Ovary (tissue), 7 donors: ENCODE measurements at regions not wholly inside any gene's neighbourhood (a gene's known extent, or its start where the extent isn't known, plus 50 kb on each side); places are given as distances from the start of the nearest gene placed in this dataset.

Source experiments
- DNase-seq, 5 donors: peaks; one replicate each; pipeline ENCODE4 v3.0.0-alpha.2; 2019 to 2020
- H3K27ac ChIP-seq, 2 donors: fragments of 200-600 bp; one replicate each; pipeline versions ENCODE4 v1.5.1 to v1.8.0; 2019 to 2022
- H3K27me3 ChIP-seq: fragments of 200-600 bp; one replicate; pipeline ENCODE4 v1.8.0; 2022
- H3K36me3 ChIP-seq: fragments of 200-600 bp; sonication (generic); one replicate; pipeline ENCODE4 v1.5.1; 2019
- H3K4me1 ChIP-seq: one replicate; pipeline ENCODE4 v1.8.1; 2013; ENCODE audit warnings: mild to moderate bottlenecking, moderate library complexity; ENCODE audit not compliant: insufficient read depth
- H3K4me3 ChIP-seq: fragments of 200-600 bp; sonication (generic); one replicate; pipeline ENCODE4 v1.5.1; 2017
- H3K9me3 ChIP-seq, 2 donors: fragments of 200-600 bp in 1 of 2; sonication (generic) in 1 of 2; one replicate each; pipeline versions ENCODE4 v1.5.1 to v1.8.1; 2013 to 2019; ENCODE audit warnings: mild to moderate bottlenecking in 1 of 2, moderate library complexity in 1 of 2
- CTCF ChIP-seq, 3 donors: fragments of 450-650 bp in 2 of 3; fragments of 200-600 bp in 1 of 3; IDR thresholded peaks; one replicate each; pipeline versions ENCODE4 v1.5.1 to v1.8.0; 2016 to 2022; ENCODE audit warnings: antibody characterized with exemption in 3 of 3, mild to moderate bottlenecking in 1 of 3
- EP300 ChIP-seq: sonication (generic); formaldehyde crosslinking; IDR thresholded peaks from one replicate; pipeline ENCODE4 v1.6.1; 2017; ENCODE audit warnings: antibody characterized with exemption
- POLR2A ChIP-seq: fragments of 450-650 bp; IDR thresholded peaks from one replicate; pipeline ENCODE4 v1.6.1; 2017; ENCODE audit warnings: antibody characterized with exemption, mild to moderate bottlenecking, moderate library complexity
- WGBS, 3 donors: extraction: QIAGEN DNeasy Blood & Tissue Kit in 1 of 3; methylation state at CpG; one replicate each; pipeline versions ENCODE4 v1.1.5 to v1.1.7; 2013 to 2017; 5-methylcytosine and 5-hydroxymethylcytosine counted together
- intact Hi-C, 4 donors: fragments of 100-400 bp; cut with DNase I; formaldehyde crosslinking; loops; one replicate each; pipeline versions ENCODE4 v1.11.0 to v1.15.1; 2022 to 2023
- donor health status: DM: no; HTN: no; CAD: no; lungs with moderate emphysema.
- donor health status: DM: no; HTN: no; CAD: no.
- donor health status: Bipolar disorder and iron deficiency.
- donor health status: DM: no; HTN: no; CAD: no.
- donor health status: DM: yes; HTN: yes; CAD: no.

DNA sequence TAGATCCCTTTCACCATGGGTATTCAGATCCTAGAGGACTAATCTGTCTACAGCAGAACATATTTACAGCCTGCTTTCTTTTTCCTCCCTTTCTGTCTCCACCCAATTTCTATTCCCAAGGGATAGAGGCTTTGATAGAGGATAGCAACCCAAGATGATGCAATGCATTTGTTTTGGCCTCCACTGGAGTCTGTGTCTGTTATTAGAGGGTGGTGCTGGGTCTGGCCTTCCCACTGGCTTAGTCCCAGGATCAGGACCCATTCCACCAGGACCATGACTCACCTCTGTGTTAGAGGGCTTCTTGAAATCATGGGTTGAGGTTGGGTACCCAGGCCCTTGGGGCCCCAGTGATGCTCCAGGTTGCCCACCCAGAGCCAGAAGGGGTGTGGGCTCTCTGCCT lies 239.7 kb upstream of the TNP1 start:
- Histone ChIP-seq H3K27ac (no peak overlapping the region), H3K9me3 (no peaks in the 10 kb centered on the region), H3K4me3 (no peak overlapping the region), H3K36me3 (no peaks in the 10 kb centered on the region), H3K4me1 (no peaks in the 10 kb centered on the region), H3K27me3 (no peaks in the 10 kb centered on the region)
- no peak for TF ChIP-seq POLR2A
- TF ChIP-seq CTCF (IDR thresholded peaks at IDR 0.05) = no peak
- peak in 1 of 5 donors; percentile 49 for DNase-seq
- intact Hi-C loops = no loop called here

DNA sequence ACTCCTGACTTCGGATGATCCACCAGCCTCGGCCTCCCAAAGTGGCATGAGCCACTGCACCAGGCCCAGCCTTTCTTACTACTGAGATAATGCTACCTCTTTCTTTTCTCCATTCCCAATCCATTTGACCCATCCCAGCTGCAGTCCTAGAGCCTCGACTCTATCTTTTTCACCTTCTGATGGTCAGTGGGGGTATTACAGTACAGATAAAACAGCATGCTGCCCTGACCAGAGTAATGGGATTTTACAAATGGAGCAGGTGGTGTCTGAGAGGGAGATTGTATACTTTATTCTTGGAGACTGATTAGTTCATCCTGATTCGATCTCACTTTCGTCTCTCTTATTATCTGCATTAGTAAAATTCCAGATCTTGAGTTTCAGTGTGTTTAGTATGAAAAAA lies 238.6 kb upstream of the TNP1 start:
- H3K27ac ChIP-seq = no peak overlapping the region
- 89 to 91% (median 89%) methylated on average over 5 of the region's 5 CpGs for WGBS, 3 donors
- intact Hi-C loops = no loop called here
- TF ChIP-seq POLR2A = no peak
- TF ChIP-seq CTCF (IDR thresholded peaks at IDR 0.05) = no peak
- TF ChIP-seq EP300 = no peak
- no peaks in the 10 kb centered on the region for H3K27me3 ChIP-seq
- H3K36me3 ChIP-seq = no peaks in the 10 kb centered on the region
- no peaks in the 10 kb centered on the region for H3K4me1 ChIP-seq
- H3K4me3 ChIP-seq = no peak overlapping the region
- no peak for DNase-seq
- H3K9me3 ChIP-seq = no peaks in the 10 kb centered on the region

GRCh38 chr2:217097346-217097745 lies 237.5 kb upstream of the TNP1 start:
- intact Hi-C loops = no loop called here
- TF ChIP-seq EP300 = no peak
- TF ChIP-seq POLR2A = no peak
- TF ChIP-seq CTCF (IDR thresholded peaks at IDR 0.05) = no peak
- DNase-seq = no peak
- no peak overlapping the region for H3K4me3 ChIP-seq
- H3K9me3 ChIP-seq = no peaks in the 10 kb centered on the region
- no peaks in the 10 kb centered on the region for H3K36me3 ChIP-seq
- WGBS, 3 donors = 70 to 82% (median 74%) methylated on average over 2 of the region's 2 CpGs
- H3K27ac ChIP-seq = no peak overlapping the region
- peaks cover 2% of the 10 kb centered on the region for H3K4me1 ChIP-seq
- H3K27me3 ChIP-seq = no peaks in the 10 kb centered on the region

DNA sequence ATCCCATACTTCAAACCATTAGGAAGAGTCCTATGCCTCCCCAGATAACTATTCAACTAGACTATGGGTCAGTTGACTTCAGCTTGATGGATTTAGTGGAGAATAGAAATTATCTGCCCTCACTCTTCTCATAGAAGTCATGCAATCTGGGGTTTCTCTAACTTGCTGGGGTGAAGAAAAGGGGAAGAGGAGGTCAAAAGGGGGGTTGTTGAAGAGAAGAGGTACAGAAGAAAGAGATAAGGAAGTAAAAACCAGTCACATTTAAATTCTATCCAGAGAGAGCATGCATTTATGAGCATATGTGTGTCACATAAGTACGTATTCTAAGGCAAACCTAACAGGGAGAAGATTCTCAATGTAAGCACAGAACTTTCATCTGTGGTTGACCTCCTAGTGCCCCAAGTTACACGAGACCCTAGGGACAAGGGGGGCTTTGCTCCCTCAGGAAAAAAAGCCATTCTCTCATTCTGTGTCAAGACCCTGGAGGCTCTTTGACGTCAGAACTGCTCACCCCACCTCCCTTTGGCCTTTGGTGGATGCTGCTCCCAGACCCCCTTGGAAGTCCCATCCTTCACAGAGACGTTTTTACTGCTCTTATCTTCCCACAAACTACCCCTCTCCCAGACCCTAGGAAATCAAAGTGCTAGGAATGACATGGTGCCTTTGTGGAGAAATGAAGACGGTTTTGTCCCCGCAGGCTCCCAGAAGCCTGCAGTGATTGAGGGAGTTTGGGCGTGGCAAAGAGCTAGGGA lies 236.8 kb upstream of the TNP1 start:
- intact Hi-C loops = no loop called here
- H3K4me3 ChIP-seq = no peak overlapping the region
- no peaks in the 10 kb centered on the region for H3K27me3 ChIP-seq
- H3K36me3 ChIP-seq = no peaks in the 10 kb centered on the region
- WGBS, 3 donors = 79 to 83% (median 81%) methylated on average over 7 of the region's 7 CpGs
- H3K9me3 ChIP-seq = no peaks in the 10 kb centered on the region
- H3K4me1 ChIP-seq = peaks cover 2% of the 10 kb centered on the region
- DNase-seq = no peak
- H3K27ac ChIP-seq = no peak overlapping the region
- TF ChIP-seq EP300 = no peak
- no peak for TF ChIP-seq CTCF (IDR thresholded peaks at IDR 0.05)
- TF ChIP-seq POLR2A = no peak
